Neural crest cell (in vitro differentiated cells): ENCODE measurements at regions not wholly inside any gene's neighbourhood (a gene's known extent, or its start where the extent isn't known, plus 50 kb on each side); places are given as distances from the start of the nearest gene placed in this dataset.

Experiments used
- DNase-seq: peaks from one replicate; pipeline ENCODE4 v3.0.0; 2021; ENCODE audit warnings: low read depth, mixed read lengths, low spot score
- H3K27ac Mint-ChIP-seq: one replicate; pipeline ENCODE4 v1.8.0; 2021; ENCODE audit warnings: mild to moderate bottlenecking, mixed read lengths; ENCODE audit not compliant: unreplicated experiment
- H3K27me3 Mint-ChIP-seq: 2 replicates; pipeline ENCODE4 v1.8.0; 2021; ENCODE audit warnings: low read depth, mild to moderate bottlenecking, mixed read lengths
- H3K36me3 Mint-ChIP-seq: 2 replicates; pipeline ENCODE4 v1.8.0; 2021; ENCODE audit warnings: low read depth, mild to moderate bottlenecking, mixed read lengths
- H3K4me1 Mint-ChIP-seq: 2 replicates; pipeline ENCODE4 v1.8.0; 2021; ENCODE audit warnings: mixed read lengths
- H3K4me3 Mint-ChIP-seq: one replicate; pipeline ENCODE4 v1.8.0; 2021; ENCODE audit warnings: mild to moderate bottlenecking, mixed read lengths
- H3K9me3 Mint-ChIP-seq: 2 replicates; pipeline ENCODE4 v1.8.0; 2021; ENCODE audit warnings: mixed read lengths
- CTCF ChIP-seq: fragments of 200-600 bp; sonication (generic); conservative IDR thresholded peaks from 2 replicates; pipeline ENCODE4 v1.5.0; 2021; ENCODE audit warnings: antibody characterized with exemption, mild to moderate bottlenecking

GRCh38 chr6:104589940-104590339 lies 269.8 kb downstream of the HACE1 start:
- Mint-ChIP-seq H3K4me3 (no peak overlapping the region), H3K27ac (no peak overlapping the region), H3K27me3 (no peaks in the 10 kb centered on the region), H3K4me1 (peaks cover 6% of the 10 kb centered on the region), H3K36me3 (no peaks in the 10 kb centered on the region), H3K9me3 (no peaks in the 10 kb centered on the region)
- no peak for DNase-seq
- no peak for TF ChIP-seq CTCF

- no peak overlapping the region for H3K27ac Mint-ChIP-seq
- H3K9me3 Mint-ChIP-seq: no peaks in the 10 kb centered on the region
- no peaks in the 10 kb centered on the region for H3K4me1 Mint-ChIP-seq
- no peak overlapping the region for H3K4me3 Mint-ChIP-seq
- no peaks in the 10 kb centered on the region for H3K36me3 Mint-ChIP-seq
- no peak for TF ChIP-seq CTCF
- no peak for DNase-seq
- no peaks in the 10 kb centered on the region for H3K27me3 Mint-ChIP-seq
These were observed 274.1 kb downstream of the HACE1 start for GRCh38 chr6:104585646-104586045.

- H3K9me3 Mint-ChIP-seq: no peaks in the 10 kb centered on the region
- no peak for TF ChIP-seq CTCF
- H3K4me1 Mint-ChIP-seq: no peaks in the 10 kb centered on the region
- no peak for DNase-seq
- H3K36me3 Mint-ChIP-seq: no peaks in the 10 kb centered on the region
- H3K4me3 Mint-ChIP-seq: no peak overlapping the region
- no peaks in the 10 kb centered on the region for H3K27me3 Mint-ChIP-seq
- no peak overlapping the region for H3K27ac Mint-ChIP-seq
These were observed 279.3 kb downstream of the HACE1 start for GRCh38 chr6:104580452-104580851.

GRCh38 chr6:104579310-104579863 lies 280.3 kb downstream of the HACE1 start:
- no peak for DNase-seq
- Mint-ChIP-seq H3K27me3 (no peaks in the 10 kb centered on the region), H3K4me3 (no peak overlapping the region), H3K9me3 (no peaks in the 10 kb centered on the region), H3K36me3 (no peaks in the 10 kb centered on the region), H3K4me1 (no peaks in the 10 kb centered on the region), H3K27ac (no peak overlapping the region)
- TF ChIP-seq CTCF: no peak

DNA sequence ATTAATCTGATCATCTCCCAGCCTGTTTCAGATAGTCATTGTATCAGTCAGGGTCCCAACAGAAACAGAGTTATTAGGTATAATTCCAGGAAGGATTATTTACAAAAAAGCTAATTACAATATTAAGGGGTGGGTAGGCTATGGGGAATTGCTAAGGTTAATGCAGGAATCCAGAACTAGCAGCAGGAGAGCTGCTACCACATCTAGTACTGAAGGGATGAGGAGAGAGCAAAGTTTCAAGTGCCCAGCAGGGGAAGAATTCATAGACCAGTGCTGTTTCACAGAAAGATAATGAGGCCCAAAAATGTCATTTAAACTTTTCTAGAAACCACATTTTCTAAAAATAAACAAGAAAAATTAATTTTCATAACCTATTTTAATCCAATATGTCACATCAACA lies 284.2 kb downstream of the HACE1 start:
- Mint-ChIP-seq H3K36me3 (no peaks in the 10 kb centered on the region), H3K4me1 (no peaks in the 10 kb centered on the region), H3K27ac (no peak overlapping the region), H3K9me3 (no peaks in the 10 kb centered on the region), H3K4me3 (no peak overlapping the region), H3K27me3 (no peaks in the 10 kb centered on the region)
- no peak for DNase-seq
- TF ChIP-seq CTCF: no peak
